IPS-15b (cell line): ENCODE measurements at regions not wholly inside any gene's neighbourhood (a gene's known extent, or its start where the extent isn't known, plus 50 kb on each side); places are given as distances from the start of the nearest gene placed in this dataset.

Experiments
- H3K27me3 ChIP-seq: one replicate; pipeline ENCODE4 v1.6.1; 2013; ENCODE audit warnings: low read length; ENCODE audit not compliant: control insufficient read depth, insufficient read depth
- H3K36me3 ChIP-seq: one replicate; pipeline ENCODE4 v1.6.1; 2013; ENCODE audit warnings: low read length; ENCODE audit not compliant: control insufficient read depth, insufficient read depth
- H3K4me1 ChIP-seq: one replicate; pipeline ENCODE4 v1.6.1; 2013; ENCODE audit warnings: mild to moderate bottlenecking, low read length; ENCODE audit not compliant: control insufficient read depth, insufficient read depth
- H3K4me3 ChIP-seq: one replicate; pipeline ENCODE4 v1.5.1; 2013; ENCODE audit warnings: low read depth, low read length
- H3K9ac ChIP-seq: one replicate; pipeline ENCODE4 v1.6.1; 2013; ENCODE audit warnings: low read depth, mild to moderate bottlenecking, low read length
- H3K9me3 ChIP-seq: one replicate; pipeline ENCODE4 v1.6.1; 2013; ENCODE audit warnings: mild to moderate bottlenecking, low read length; ENCODE audit not compliant: control insufficient read depth, insufficient read depth

GRCh38 chr4:54567327-54567726 lies 90.4 kb upstream of the KIT start:
- Histone ChIP-seq H3K9ac (no peak overlapping the region), H3K27me3 (peaks cover 11% of the 10 kb centered on the region), H3K9me3 (no peaks in the 10 kb centered on the region), H3K4me3 (no peak overlapping the region), H3K36me3 (no peaks in the 10 kb centered on the region), H3K4me1 (peaks cover 11% of the 10 kb centered on the region)

GRCh38 chr4:54568184-54568583 lies 89.6 kb upstream of the KIT start:
- Histone ChIP-seq H3K4me3 (no peak overlapping the region), H3K4me1 (peaks cover 15% of the 10 kb centered on the region), H3K36me3 (no peaks in the 10 kb centered on the region), H3K9ac (no peak overlapping the region), H3K9me3 (no peaks in the 10 kb centered on the region), H3K27me3 (peaks cover 14% of the 10 kb centered on the region)

- H3K27me3 ChIP-seq, result peaks cover 22% of the 10 kb centered on the region
- H3K36me3 ChIP-seq, result no peaks in the 10 kb centered on the region
Measured at GRCh38 chr4:54570822-54571221, 86.9 kb upstream of the KIT start.

GRCh38 chr4:54571293-54572151 lies 86.2 kb upstream of the KIT start:
- Histone ChIP-seq H3K4me1 (peaks cover 17% of the 10 kb centered on the region), H3K9me3 (no peaks in the 10 kb centered on the region), H3K4me3 (no peak overlapping the region), H3K9ac (no peak overlapping the region), H3K27me3 (peaks cover 22% of the 10 kb centered on the region), H3K36me3 (no peaks in the 10 kb centered on the region)

More at GRCh38 chr4:54570822-54571221, 86.9 kb upstream of the KIT start:
- Histone ChIP-seq H3K4me3 (no peak overlapping the region), H3K9me3 (no peaks in the 10 kb centered on the region), H3K9ac (no peak overlapping the region), H3K4me1 (peaks cover 17% of the 10 kb centered on the region)

- Histone ChIP-seq H3K4me1 (peaks cover 17% of the 10 kb centered on the region), H3K9me3 (no peaks in the 10 kb centered on the region), H3K36me3 (no peaks in the 10 kb centered on the region), H3K27me3 (peaks cover 22% of the 10 kb centered on the region), H3K4me3 (no peak overlapping the region), H3K9ac (no peak overlapping the region)
Measured at GRCh38 chr4:54572152-54572542, 85.6 kb upstream of the KIT start.

- Histone ChIP-seq H3K9ac (no peak overlapping the region), H3K4me1 (peaks cover 17% of the 10 kb centered on the region), H3K9me3 (no peaks in the 10 kb centered on the region), H3K36me3 (no peaks in the 10 kb centered on the region), H3K27me3 (peaks cover 19% of the 10 kb centered on the region), H3K4me3 (no peak overlapping the region)
Measured at GRCh38 chr4:54574500-54574899, 83.3 kb upstream of the KIT start.

GRCh38 chr4:54575919-54576318 lies 81.8 kb upstream of the KIT start:
- Histone ChIP-seq H3K4me3 (no peak overlapping the region), H3K27me3 (peaks cover 13% of the 10 kb centered on the region), H3K4me1 (peaks cover 12% of the 10 kb centered on the region), H3K9ac (no peak overlapping the region), H3K9me3 (no peaks in the 10 kb centered on the region), H3K36me3 (no peaks in the 10 kb centered on the region)

- no peak overlapping the region for H3K9ac ChIP-seq
- H3K27me3 ChIP-seq, result no peaks in the 10 kb centered on the region
- H3K4me3 ChIP-seq, result no peak overlapping the region
- H3K9me3 ChIP-seq, result no peaks in the 10 kb centered on the region
- H3K36me3 ChIP-seq, result no peaks in the 10 kb centered on the region
- H3K4me1 ChIP-seq, result no peaks in the 10 kb centered on the region
Measured at GRCh38 chr4:54581807-54582206, 76.0 kb upstream of the KIT start.

- no peaks in the 10 kb centered on the region for H3K27me3 ChIP-seq
- H3K4me3 ChIP-seq, result no peak overlapping the region
- H3K9me3 ChIP-seq, result no peaks in the 10 kb centered on the region
- H3K4me1 ChIP-seq, result no peaks in the 10 kb centered on the region
- no peaks in the 10 kb centered on the region for H3K36me3 ChIP-seq
- H3K9ac ChIP-seq, result no peak overlapping the region
Measured at GRCh38 chr4:54585321-54586000, 72.3 kb upstream of the KIT start.

- no peaks in the 10 kb centered on the region for H3K27me3 ChIP-seq
- no peaks in the 10 kb centered on the region for H3K36me3 ChIP-seq
- no peaks in the 10 kb centered on the region for H3K9me3 ChIP-seq
- no peaks in the 10 kb centered on the region for H3K4me1 ChIP-seq
- no peak overlapping the region for H3K4me3 ChIP-seq
- H3K9ac ChIP-seq, result no peak overlapping the region
Measured at GRCh38 chr4:54586320-54586955, 71.3 kb upstream of the KIT start.

GRCh38 chr4:54587107-54587891 lies 70.5 kb upstream of the KIT start:
- H3K4me3 ChIP-seq, result no peak overlapping the region
- no peaks in the 10 kb centered on the region for H3K4me1 ChIP-seq
- no peak overlapping the region for H3K9ac ChIP-seq
- no peaks in the 10 kb centered on the region for H3K36me3 ChIP-seq
- H3K27me3 ChIP-seq, result no peaks in the 10 kb centered on the region
- no peaks in the 10 kb centered on the region for H3K9me3 ChIP-seq
